Epidermal melanocyte (primary cell): ENCODE measurements at regions not wholly inside any gene's neighbourhood (a gene's known extent, or its start where the extent isn't known, plus 50 kb on each side); places are given as distances from the start of the nearest gene placed in this dataset.
"Not testable (repeated sequence)": the region's sequence is repeated elsewhere in the genome, so short reads cannot be mapped to it uniquely, and the experiment has no call there.

ENCODE experiments used
- DNase-seq: peaks from one replicate; pipeline ENCODE4 v3.0.0; 2011; ENCODE audit warnings: low spot score; ENCODE audit not compliant: insufficient read length

DNA sequence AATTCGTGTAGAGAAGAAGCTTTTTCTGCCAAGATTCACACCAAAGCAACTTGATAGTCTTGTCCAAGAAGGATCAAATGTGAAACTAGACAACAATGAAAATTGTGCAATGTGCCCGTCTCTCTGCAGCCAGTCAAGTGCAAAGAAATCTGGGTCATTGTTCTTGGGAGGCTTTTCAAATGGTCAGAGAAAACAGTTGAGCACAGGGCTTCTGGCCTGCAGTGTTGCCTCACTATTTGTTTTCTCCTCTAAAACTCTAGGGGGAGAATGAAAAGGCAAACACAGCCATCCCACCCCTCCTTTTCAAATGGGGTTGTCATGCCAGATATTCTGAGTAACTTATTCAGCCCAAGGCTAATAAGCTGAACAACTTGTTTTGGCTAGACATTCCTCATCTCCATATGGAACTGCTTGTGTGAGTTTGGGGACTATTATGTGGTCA, 417.6 kb upstream of the CDIN1 start:
- no peak for DNase-seq

DNA sequence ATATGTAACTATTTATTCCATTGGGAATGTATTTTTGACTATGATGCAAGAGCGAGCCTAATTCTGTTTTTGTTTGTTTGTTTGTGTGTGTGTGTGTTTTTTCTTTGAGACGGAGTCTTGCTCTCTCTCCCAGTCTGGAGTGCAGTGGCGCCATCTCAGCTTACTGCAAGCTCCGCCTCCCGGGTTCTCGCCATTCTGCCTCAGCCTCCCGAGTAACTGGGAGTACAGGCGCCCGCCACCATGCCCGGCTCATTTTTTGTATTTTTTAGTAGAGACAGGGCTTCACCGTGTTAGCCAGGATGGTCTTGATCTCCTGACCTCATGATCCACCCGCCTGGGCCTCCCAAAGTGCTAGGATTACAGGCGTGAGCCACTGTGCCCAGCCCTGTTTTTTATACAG, 415.4 kb upstream of the CDIN1 start:
- DNase-seq = not testable (repeated sequence)

- no peak for DNase-seq
Observed at GRCh38 chr15:36172955-36173354, 406.5 kb upstream of the CDIN1 start.

- DNase-seq = no peak
Observed at GRCh38 chr15:36175186-36175740, 404.2 kb upstream of the CDIN1 start.

DNA sequence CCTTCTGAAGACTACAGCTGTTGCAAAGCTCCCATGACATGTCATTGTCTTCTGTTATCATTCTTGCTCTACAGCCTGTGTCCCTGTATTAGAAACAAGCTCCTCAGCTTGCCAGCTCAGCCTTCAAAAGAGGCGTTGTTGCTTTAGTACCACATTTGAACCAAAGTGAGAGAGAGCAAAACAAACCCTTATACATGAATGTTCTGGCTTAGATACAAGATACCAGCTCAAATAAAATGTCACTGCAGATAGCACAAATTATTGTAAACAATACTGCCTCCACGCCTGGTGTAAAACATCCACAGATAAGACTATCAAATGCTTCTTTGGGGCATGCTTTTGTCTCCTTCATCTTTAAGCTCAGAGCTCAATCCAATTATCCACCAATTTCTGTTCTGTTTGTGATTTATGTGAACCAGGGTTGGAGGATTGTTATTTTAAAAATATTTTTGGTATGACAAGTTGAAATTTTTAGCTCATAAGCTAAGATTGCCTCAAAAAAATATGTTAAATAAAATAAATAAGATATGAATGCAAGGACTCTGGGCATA, 403.6 kb upstream of the CDIN1 start:
- DNase-seq = no peak

DNA sequence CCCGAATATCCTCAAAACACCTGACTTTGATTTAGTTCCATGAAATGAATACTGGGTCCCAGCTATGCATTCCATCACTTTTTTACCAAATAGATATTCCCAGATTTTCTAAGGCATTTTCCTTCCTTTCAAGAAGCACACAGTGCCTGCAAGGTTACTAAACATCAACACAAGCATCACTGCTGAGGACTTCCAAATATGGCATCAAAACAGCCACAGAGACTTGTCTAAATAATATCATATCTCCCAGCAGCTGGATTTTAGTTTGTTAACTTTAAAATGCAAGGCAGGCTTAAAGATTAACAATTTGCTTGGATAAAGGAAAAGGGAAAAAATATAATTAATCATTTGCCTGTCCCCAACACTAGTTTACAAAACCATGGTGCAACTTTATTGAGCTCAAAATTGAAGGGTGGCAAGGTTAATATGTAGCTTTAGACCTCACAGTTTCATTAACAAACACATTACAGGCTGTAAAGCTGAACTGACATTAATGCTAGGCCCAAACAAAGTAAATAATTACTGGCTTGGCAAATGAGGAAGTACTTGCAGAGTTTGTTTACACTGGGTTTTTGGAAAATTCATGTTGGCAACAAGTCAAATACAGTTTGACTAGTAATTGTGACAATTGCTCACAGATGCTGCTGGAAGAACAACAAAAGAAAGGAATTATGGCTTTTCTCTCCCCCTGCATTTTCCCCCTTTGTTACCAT, 401.7 kb upstream of the CDIN1 start:
- DNase-seq = no peak

DNA sequence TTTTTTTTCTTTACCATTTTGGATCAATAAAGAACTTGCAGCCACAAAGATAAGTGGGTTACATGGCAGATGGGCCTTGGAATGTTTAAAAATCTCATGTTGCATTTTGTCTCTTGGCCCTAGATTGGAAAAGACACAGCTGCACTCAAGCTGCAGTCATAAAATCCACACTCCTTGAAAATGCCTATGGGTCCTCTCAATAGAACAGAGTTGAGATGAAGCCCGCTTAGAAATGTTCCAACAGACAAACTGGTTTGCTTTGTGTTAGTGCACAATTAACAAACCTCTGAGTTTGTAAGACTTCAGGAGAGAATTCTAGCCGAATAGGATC, 401.2 kb upstream of the CDIN1 start:
- no peak for DNase-seq

- no peak for DNase-seq
Observed at GRCh38 chr15:36183201-36183600, 396.2 kb upstream of the CDIN1 start.

- DNase-seq = no peak
Observed at GRCh38 chr15:36185438-36185837, 394.0 kb upstream of the CDIN1 start.

DNA sequence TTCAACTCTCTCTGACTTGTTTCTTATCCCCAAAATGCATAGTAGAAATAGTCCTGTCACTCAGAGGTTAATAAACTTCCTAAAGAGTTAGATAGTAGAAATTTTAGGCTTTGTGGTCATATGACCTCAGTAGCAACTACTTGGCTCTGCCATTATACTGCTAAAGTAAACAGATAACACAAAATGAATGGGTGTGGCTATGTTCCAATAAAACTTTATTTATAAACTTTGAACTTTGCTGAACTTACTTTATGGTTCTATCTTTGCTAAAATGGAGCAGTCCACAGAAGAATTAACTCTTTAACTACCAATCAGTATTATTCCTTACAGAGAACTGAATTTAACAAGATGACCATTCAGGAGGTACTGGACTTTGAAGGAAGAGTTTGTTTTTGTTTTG, 393.6 kb upstream of the CDIN1 start:
- no peak for DNase-seq

GRCh38 chr15:36186376-36186775, 393.1 kb upstream of the CDIN1 start:
- DNase-seq = no peak

DNA sequence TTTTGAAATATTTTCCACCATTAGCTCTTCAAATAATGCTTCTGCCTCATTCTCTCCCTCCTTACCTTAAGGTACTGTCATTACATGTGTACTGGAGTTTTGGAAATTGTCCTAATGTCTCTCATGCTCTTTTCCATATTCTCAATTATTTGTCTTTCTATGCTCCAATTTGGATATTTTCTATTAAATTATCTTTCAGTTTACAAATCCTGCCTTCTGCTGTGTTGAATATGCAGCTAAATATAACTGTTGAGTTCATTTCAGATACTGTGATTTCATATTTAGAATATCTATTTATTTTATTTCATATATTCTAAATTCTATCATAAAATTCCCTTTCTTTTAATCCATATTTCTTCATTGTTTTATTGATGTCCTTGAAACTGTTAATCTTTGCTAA, 388.0 kb upstream of the CDIN1 start:
- DNase-seq = no peak

DNA sequence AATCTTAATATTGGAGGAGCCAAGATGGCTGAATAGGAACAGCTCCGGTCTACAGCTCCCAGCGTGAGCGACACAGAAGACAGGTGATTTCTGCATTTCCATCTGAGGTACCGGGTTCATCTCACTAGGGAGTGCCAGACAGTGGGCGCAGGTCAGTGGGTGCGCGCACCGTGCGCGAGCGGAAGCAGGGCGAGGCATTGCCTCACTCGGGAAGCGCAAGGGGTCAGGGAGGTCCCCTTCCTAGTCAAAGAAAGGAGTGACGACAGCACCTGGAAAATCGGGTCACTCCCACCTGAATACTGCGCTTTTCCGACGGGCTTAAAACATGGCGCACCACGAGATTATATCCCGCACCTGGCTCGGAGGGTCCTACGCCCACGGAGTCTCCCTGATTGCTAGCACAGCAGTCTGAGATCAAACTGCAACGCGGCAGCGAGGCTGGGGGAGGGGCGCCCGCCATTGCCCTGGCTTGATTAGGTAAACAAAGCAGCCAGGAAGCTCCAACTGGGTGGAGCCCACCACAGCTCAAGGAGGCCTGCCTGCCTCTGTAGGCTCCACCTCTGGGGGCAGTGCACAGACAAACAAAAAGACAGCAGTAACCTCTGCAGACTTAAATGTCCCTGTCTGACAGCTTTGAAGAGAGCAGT, 383.9 kb upstream of the CDIN1 start:
- DNase-seq = not testable (repeated sequence)

GRCh38 chr15:36208868-36209582, 370.4 kb upstream of the CDIN1 start:
- no peak for DNase-seq

DNA sequence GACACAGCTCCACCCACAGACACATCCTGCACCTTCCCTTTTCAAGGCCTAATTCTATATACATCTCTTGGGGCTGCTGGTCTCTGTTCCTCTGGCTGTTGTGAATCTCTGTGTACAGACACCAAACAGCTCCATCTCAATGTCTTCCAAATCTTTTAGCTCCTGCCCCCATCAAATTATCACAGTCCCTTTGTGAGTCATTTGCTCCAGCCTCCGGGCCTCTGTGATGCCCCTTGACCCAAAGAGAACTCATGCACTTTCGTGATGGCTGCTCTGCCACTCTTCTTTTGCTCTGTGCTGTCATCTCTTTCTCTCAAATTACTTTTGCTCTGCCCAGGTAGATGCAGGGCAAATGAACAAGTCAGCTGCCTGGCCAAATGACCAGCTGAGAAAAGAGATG, 369.0 kb upstream of the CDIN1 start:
- DNase-seq = no peak

- DNase-seq = no peak
Observed at GRCh38 chr15:36218322-36218721, 361.1 kb upstream of the CDIN1 start.

GRCh38 chr15:36218991-36219390, 360.4 kb upstream of the CDIN1 start:
- no peak for DNase-seq

DNA sequence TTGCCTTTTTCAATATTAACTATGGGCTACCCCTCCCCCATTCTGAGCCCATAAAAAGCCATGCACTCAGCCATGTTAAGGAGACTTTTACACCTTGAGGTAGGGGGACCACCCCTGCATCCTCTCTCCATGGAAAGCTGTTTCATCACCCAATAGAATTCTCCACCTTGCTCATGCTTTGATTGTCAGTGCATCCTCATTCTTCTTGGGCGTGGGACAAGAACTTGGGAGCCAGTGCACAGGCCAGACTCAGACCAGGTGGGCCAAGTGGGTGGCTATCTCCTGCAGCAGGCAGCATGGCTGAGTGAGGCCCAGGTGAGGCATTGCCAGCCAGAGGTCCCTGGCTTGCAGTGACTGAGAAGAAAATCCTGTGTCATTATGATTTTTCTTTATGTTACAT, 357.4 kb upstream of the CDIN1 start:
- no peak for DNase-seq

DNA sequence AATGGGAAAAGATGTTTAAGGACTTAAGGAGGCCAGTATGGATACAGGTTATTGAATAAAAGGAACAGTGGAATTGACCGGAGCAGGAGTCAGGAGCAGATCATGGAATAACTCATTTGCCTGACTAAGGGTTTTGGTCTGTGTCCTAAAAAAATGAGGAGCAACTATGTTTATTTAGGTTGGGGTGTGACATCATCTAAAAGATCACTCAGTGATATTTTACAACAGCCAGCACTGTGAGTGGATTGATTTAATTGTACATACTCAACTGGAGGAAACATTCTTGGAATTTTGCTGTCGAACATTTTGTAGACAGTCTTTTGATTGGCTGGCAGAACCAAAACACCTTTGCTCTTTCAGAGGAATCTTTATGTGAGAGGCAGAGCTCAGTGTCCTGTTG, 348.6 kb upstream of the CDIN1 start:
- no peak for DNase-seq

GRCh38 chr15:36232491-36232890, 346.9 kb upstream of the CDIN1 start:
- no peak for DNase-seq

GRCh38 chr15:36234743-36235142, 344.7 kb upstream of the CDIN1 start:
- no peak for DNase-seq

- no peak for DNase-seq
Observed at GRCh38 chr15:36235173-36235572, 344.3 kb upstream of the CDIN1 start.
